Pancreas (tissue), 10 donors: ENCODE measurements at regions not wholly inside any gene's neighbourhood (a gene's known extent, or its start where the extent isn't known, plus 50 kb on each side); places are given as distances from the start of the nearest gene placed in this dataset.

Experiments used
- ATAC-seq, 4 donors: fragments of 200-7000 bp; cut with Tn5 transposase; one replicate each; pipeline versions ENCODE4 v1.8.0 to v1.9.1; 2020; ENCODE audit warnings: mild to moderate bottlenecking in 4 of 4, moderate library complexity in 4 of 4
- DNase-seq, 6 donors: peaks; one replicate each; pipeline ENCODE4 v3.0.0-alpha.2; 2020
- FAIRE-seq: peaks from 2 replicates; lab custom pipeline; 2012; peaks lifted over from hg19 to GRCh38; lab: Jason Lieb, UNC
- H3K27ac ChIP-seq, 4 donors: fragments of 200-600 bp; sonication (generic); 1 replicate in 3 of 4; 2 replicates in 1 of 4; pipeline versions ENCODE4 v1.5.0 to v1.8.0; 2020
- H3K27me3 ChIP-seq, 4 donors: fragments of 200-600 bp; one replicate each; pipeline ENCODE4 v1.8.0; 2021
- H3K36me3 ChIP-seq, 3 donors: fragments of 200-600 bp; sonication (generic) in 1 of 3; one replicate each; pipeline versions ENCODE4 v1.5.0 to v1.8.0; 2020 to 2021
- H3K4me1 ChIP-seq, 3 donors: fragments of 200-600 bp; one replicate each; pipeline ENCODE4 v1.8.0; 2021
- H3K4me3 ChIP-seq, 4 donors: fragments of 200-600 bp; sonication (generic) in 2 of 4; one replicate each; pipeline versions ENCODE4 v1.5.0 to v1.8.0; 2020 to 2021
- H3K9me3 ChIP-seq, 4 donors: fragments of 200-600 bp; one replicate each; pipeline ENCODE4 v1.8.0; 2021
- CTCF ChIP-seq, 4 donors: fragments of 200-600 bp; sonication (generic) in 3 of 4; IDR thresholded peaks; one replicate each; pipeline versions ENCODE4 v1.5.0 to v1.8.0; 2021; ENCODE audit warnings: antibody characterized with exemption in 4 of 4
- WGBS, 2 donors: extraction: QIAGEN DNeasy Blood & Tissue Kit; methylation state at CpG; one replicate each; pipeline ENCODE4 v1.1.7; 2013; 5-methylcytosine and 5-hydroxymethylcytosine counted together
- intact Hi-C, 3 donors: fragments of 100-400 bp; cut with DNase I; formaldehyde crosslinking; loops; one replicate each; pipeline versions ENCODE4 v1.11.1 to v1.14.2; 2022
- donor health status: healthy with polysubstance abuse.
- donor health status: DM: no; HTN: no; CAD: no; lungs with moderate emphysema.
- donor health status: DM: no; HTN: no; CAD: no.
- donor health status: control.
- donor health status: control.
- donor health status: Bipolar disorder and iron deficiency.
- donor health status: DM: yes; HTN: yes; CAD: no.
- donor health status: DM: no; HTN: no; CAD: no.
- donor health status: DM: no; HTN: no; CAD: no.
- donor health status: DM: yes; HTN: yes; CAD: no.

- no peaks in the 10 kb centered on the region for H3K36me3 ChIP-seq
- ATAC-seq (no peak), FAIRE-seq (no peak), DNase-seq (no peak)
- no peak for TF ChIP-seq CTCF (IDR thresholded peaks at IDR 0.05)
- H3K4me3 ChIP-seq: no peak overlapping the region
- no peaks in the 10 kb centered on the region for H3K9me3 ChIP-seq
- no peak overlapping the region for H3K27ac ChIP-seq
- H3K4me1 ChIP-seq: no peaks in the 10 kb centered on the region
- H3K27me3 ChIP-seq: no peaks in the 10 kb centered on the region
- 85 to 86% methylated on average over 15 to 19 of the region's 19 CpGs for WGBS, 2 donors
- intact Hi-C loops: no loop called here
Observed at GRCh38 chr7:156046031-156046560, 233.8 kb upstream of the SHH start.

GRCh38 chr7:156043416-156044178 is 231.3 kb upstream of the SHH start:
- Histone ChIP-seq H3K36me3 (no peaks in the 10 kb centered on the region), H3K4me3 (no peak overlapping the region), H3K27me3 (no peaks in the 10 kb centered on the region), H3K9me3 (no peaks in the 10 kb centered on the region), H3K27ac (no peak overlapping the region), H3K4me1 (no peaks in the 10 kb centered on the region)
- no peak for FAIRE-seq
- DNase-seq: no peak
- intact Hi-C loops: no loop called here
- WGBS, 2 donors: 65% methylated on average over 26 of the region's 26 CpGs
- no peak for ATAC-seq
- no peak for TF ChIP-seq CTCF (IDR thresholded peaks at IDR 0.05)

- Histone ChIP-seq H3K27ac (no peak overlapping the region), H3K4me3 (no peak overlapping the region), H3K9me3 (no peaks in the 10 kb centered on the region), H3K36me3 (no peaks in the 10 kb centered on the region), H3K27me3 (no peaks in the 10 kb centered on the region), H3K4me1 (no peaks in the 10 kb centered on the region)
- FAIRE-seq (no peak), DNase-seq (peak in 1 of 6 donors; percentile 50), ATAC-seq (no peak)
- no peak for TF ChIP-seq CTCF (IDR thresholded peaks at IDR 0.05)
- 59 to 80% methylated on average over 15 of the region's 15 CpGs for WGBS, 2 donors
- intact Hi-C loops: no loop called here
Observed at GRCh38 chr7:156041398-156041797, 229.1 kb upstream of the SHH start.

- FAIRE-seq: no peak
- ATAC-seq: no peak
- TF ChIP-seq CTCF (IDR thresholded peaks at IDR 0.05): no peak
- Histone ChIP-seq H3K27ac (no peak overlapping the region), H3K27me3 (no peaks in the 10 kb centered on the region), H3K9me3 (no peaks in the 10 kb centered on the region), H3K4me1 (no peaks in the 10 kb centered on the region), H3K36me3 (no peaks in the 10 kb centered on the region), H3K4me3 (no peak overlapping the region)
- intact Hi-C loops: no loop called here
- 66 to 67% methylated on average over 31 to 32 of the region's 32 CpGs for WGBS, 2 donors
- DNase-seq: no peak
Observed at GRCh38 chr7:156039971-156040677, 227.9 kb upstream of the SHH start.
